HG03442 (cell line): ENCODE measurements at regions not wholly inside any gene's neighbourhood (a gene's known extent, or its start where the extent isn't known, plus 50 kb on each side); places are given as distances from the start of the nearest gene placed in this dataset.
"Not testable (repeated sequence)": the region's sequence is repeated elsewhere in the genome, so short reads cannot be mapped to it uniquely, and the experiment has no call there.

ENCODE experiments used
- ATAC-seq: cut with Tn5 transposase; IDR thresholded peaks from one replicate; pipeline ENCODE4 v1.9.1; 2021; ENCODE audit warnings: mild to moderate bottlenecking, moderate library complexity; ENCODE audit not compliant: unreplicated experiment

- ATAC-seq = not testable (repeated sequence)
Measured at GRCh38 chrX:35611562-35611961, 186.6 kb upstream of the MAGEB16 start.

- no peak for ATAC-seq
Measured at GRCh38 chrX:35617836-35618235, 180.3 kb upstream of the MAGEB16 start.

GRCh38 chrX:35622040-35622439, 176.1 kb upstream of the MAGEB16 start:
- no peak for ATAC-seq

GRCh38 chrX:35622601-35623000, 175.5 kb upstream of the MAGEB16 start:
- ATAC-seq = no peak

- ATAC-seq = no peak
Measured at GRCh38 chrX:35625714-35626113, 172.4 kb upstream of the MAGEB16 start.

GRCh38 chrX:35626124-35626523, 172.0 kb upstream of the MAGEB16 start:
- ATAC-seq = no peak

GRCh38 chrX:35635971-35636370, 162.2 kb upstream of the MAGEB16 start:
- ATAC-seq = not testable (repeated sequence)

GRCh38 chrX:35664833-35665232, 133.3 kb upstream of the MAGEB16 start:
- no peak for ATAC-seq

GRCh38 chrX:35665311-35665710, 132.8 kb upstream of the MAGEB16 start:
- no peak for ATAC-seq

GRCh38 chrX:35670889-35671288, 127.3 kb upstream of the MAGEB16 start:
- ATAC-seq = no peak

GRCh38 chrX:35675151-35675550, 123.0 kb upstream of the MAGEB16 start:
- no peak for ATAC-seq

GRCh38 chrX:35680940-35681346, 117.2 kb upstream of the MAGEB16 start:
- no peak for ATAC-seq

GRCh38 chrX:35682476-35682875, 115.7 kb upstream of the MAGEB16 start:
- ATAC-seq = no peak

GRCh38 chrX:35696760-35697234, 101.3 kb upstream of the MAGEB16 start:
- no peak for ATAC-seq

GRCh38 chrX:35699642-35700041, 98.5 kb upstream of the MAGEB16 start:
- no peak for ATAC-seq

GRCh38 chrX:35700121-35700520, 98.0 kb upstream of the MAGEB16 start:
- ATAC-seq = no peak

GRCh38 chrX:35711281-35711680, 86.9 kb upstream of the MAGEB16 start:
- no peak for ATAC-seq

- no peak for ATAC-seq
Measured at GRCh38 chrX:35722128-35722527, 76.0 kb upstream of the MAGEB16 start.

GRCh38 chrX:35726176-35726575, 72.0 kb upstream of the MAGEB16 start:
- no peak for ATAC-seq

- no peak for ATAC-seq
Measured at GRCh38 chrX:35728481-35728880, 69.7 kb upstream of the MAGEB16 start.

GRCh38 chrX:35733879-35734278, 64.3 kb upstream of the MAGEB16 start:
- ATAC-seq = no peak

- no peak for ATAC-seq
Measured at GRCh38 chrX:35741142-35741541, 57.0 kb upstream of the MAGEB16 start.

- ATAC-seq = no peak
Measured at GRCh38 chrX:35743331-35743730, 54.8 kb upstream of the MAGEB16 start.
